ENCODE measurements at regions not wholly inside any gene's neighbourhood (a gene's known extent, or its start where the extent isn't known, plus 50 kb on each side); places are given as distances from the start of the nearest gene placed in this dataset.

DNA sequence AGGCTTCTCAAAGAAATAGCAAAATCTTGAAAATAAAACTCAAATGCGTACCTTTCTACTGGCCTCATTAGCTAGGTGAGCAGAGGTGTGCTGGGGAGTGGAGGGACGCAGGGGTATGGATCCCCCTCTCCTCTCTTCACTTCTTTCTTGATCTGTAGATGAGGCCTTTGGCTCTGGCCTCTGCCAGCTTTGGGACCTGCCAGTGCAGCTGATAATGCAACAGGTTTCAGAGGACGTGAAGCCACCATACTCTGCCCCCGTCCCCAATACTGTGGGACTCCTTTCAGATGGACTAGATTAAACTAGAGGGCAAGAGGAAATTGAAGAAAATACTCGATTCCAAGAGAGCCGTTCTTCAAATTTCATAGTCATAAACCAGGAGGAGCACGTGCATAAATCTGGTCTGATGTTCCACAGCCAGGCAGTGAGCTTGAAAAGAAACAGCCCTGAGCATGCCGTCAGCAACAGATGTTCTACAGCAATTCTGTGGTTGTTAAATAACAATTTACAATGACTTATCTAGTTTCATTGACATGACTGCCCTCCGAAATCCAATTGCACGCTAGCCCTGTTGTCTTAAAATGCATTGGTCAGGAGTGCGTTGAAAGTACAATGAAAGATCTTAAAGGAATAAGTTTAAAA is 245.3 kb upstream of the FOXQ1 start:
- no peak for DNase-seq (ENCODE audit: low read depth in 1 of 2, low spot score in 2 of 2)
- H3K9me3 ChIP-seq (replicated peaks), result no peaks in the 10 kb centered on the region
- no peak overlapping the region for H3K4me3 ChIP-seq
- H3K27ac ChIP-seq, result no peak overlapping the region
- H3K36me3 ChIP-seq, result no peaks in the 10 kb centered on the region
- H3K4me1 ChIP-seq (replicated peaks), result peaks cover 21% of the 10 kb centered on the region
- no peaks in the 10 kb centered on the region; the same call in 1 of the 2 replicates for H3K27me3 ChIP-seq (replicated peaks)

DNA sequence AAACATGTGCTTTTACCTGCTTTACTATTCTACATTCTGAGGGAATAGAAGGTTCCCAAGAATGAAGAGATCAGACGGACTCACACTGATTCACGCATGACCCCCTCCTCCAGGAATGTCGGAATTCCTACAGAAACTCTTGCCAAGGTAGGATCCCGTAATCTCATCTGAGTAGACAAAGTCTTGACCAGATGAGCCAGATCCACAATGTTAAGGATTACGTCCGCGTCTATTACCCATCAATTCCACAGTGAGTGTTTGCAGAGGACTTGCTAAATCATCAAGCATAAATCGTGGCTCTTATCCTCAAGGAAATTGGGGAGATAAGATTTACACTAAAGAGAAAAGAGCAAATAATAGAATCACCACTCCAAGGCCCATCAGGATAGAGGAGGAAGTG is 245.9 kb upstream of the FOXQ1 start:
- DNase-seq (ENCODE audit: low read depth in 1 of 2, low spot score in 2 of 2), result no peak
- peaks cover 2% of the 10 kb centered on the region; the same call in 1 of the 2 replicates for H3K27me3 ChIP-seq (replicated peaks)
- peaks cover 21% of the 10 kb centered on the region for H3K4me1 ChIP-seq (replicated peaks)
- H3K27ac ChIP-seq, result no peak overlapping the region
- H3K9me3 ChIP-seq (replicated peaks), result no peaks in the 10 kb centered on the region
- no peaks in the 10 kb centered on the region for H3K36me3 ChIP-seq
- H3K4me3 ChIP-seq, result no peak overlapping the region

DNA sequence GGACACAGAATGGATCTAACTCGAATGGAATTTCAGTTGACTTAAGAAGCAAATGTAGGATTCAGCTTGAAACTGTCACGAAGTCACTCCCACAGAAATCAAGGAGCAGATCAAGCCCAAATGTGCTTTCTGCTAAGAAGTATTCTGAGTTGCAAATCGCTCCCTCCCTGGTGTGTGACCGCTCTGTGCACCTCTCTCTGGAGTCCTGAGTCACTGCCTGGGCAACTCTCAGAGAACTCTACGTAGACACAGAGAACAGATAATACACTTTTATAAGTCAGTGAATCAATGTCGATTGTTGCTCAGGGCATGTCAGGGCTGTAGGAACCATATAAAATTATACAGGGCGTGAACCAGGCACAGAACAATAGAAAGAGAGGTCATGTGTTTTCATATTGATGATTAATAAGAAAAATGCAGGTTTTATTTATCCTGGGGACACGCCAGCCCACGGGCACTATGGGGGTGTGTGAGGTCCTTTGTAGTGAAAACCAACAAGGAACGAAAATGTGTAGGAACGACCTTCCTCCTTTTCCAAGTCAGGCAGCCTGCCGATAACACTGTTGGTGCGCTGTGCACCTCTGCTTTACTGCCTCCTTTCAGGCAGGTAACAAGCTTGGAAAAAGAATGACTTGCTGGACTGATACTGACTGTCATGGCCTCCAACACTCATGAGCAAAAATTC is 248.1 kb upstream of the FOXQ1 start:
- Histone ChIP-seq H3K27me3 (replicated peaks) (peaks cover 9% of the 10 kb centered on the region), H3K27ac (no peak overlapping the region), H3K9me3 (replicated peaks) (no peaks in the 10 kb centered on the region), H3K4me3 (no peak overlapping the region), H3K4me1 (replicated peaks) (peaks cover 21% of the 10 kb centered on the region), H3K36me3 (no peaks in the 10 kb centered on the region)
- no peak for DNase-seq (ENCODE audit: low read depth in 1 of 2, low spot score in 2 of 2)

DNA sequence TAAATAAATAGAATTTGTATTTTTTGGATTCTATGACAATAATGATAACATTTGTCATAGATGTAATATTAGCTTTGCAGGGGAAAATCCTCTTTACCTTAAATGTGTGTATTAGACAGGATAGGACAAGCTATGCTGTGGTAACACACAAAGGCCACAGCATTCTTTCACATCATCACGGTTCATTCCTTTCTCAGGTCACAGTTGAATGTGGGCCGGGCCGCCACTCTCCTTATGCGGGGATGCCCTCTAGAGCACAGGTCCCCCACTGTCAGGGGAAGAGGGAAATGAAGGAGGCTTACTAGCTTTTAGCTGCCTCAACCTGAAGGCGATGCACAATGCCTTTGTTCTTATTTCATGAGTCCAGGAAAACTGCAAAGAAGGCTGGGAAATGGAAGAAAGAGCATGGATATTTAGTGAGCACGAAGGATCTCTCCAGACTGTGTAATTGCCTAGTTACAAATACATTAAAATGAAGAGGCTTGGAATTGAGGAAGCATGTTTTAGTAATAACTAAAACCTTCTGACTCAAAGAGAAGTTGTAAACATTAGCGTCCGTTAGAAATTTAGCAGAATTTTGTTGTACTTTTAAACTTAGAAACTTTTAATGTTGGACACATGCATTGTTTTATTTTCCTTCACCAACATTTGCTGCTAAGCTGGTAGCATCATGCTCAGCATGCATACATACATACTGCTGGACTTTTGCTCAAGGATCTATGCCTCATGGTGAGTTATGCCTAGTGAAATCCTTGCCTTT is 248.9 kb upstream of the FOXQ1 start:
- Histone ChIP-seq H3K27me3 (replicated peaks) (peaks cover 12% of the 10 kb centered on the region; the same call in 1 of the 2 replicates), H3K4me1 (replicated peaks) (peaks cover 19% of the 10 kb centered on the region), H3K9me3 (replicated peaks) (no peaks in the 10 kb centered on the region), H3K4me3 (no peak overlapping the region), H3K36me3 (no peaks in the 10 kb centered on the region), H3K27ac (no peak overlapping the region)
- DNase-seq (ENCODE audit: low read depth in 1 of 2, low spot score in 2 of 2), result no peak

DNA sequence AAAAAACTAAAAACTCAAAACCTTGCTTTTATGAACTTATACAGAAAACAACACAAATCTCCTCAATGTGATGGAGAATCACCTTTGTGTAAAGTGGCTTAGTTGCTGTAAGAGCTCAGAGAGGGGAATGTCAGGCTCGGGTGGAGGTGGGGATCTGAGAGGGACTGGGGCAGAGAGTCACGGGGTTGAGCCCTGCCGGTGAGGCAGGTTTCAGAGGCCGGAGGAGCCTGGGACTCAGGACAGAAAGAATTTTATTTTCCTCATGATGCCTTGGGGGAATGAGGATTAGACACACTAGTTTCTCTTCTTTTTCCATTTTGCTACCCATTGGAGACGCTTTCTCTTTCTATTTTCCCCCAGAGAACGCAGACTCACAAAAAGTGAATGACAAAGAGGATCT is 252.3 kb upstream of the FOXQ1 start:
- Histone ChIP-seq H3K27me3 (replicated peaks) (peaks cover 12% of the 10 kb centered on the region; the same call in 1 of the 2 replicates), H3K27ac (no peak overlapping the region), H3K9me3 (replicated peaks) (no peaks in the 10 kb centered on the region), H3K4me1 (replicated peaks) (peaks cover 32% of the 10 kb centered on the region), H3K4me3 (no peak overlapping the region), H3K36me3 (no peaks in the 10 kb centered on the region)
- no peak for DNase-seq (ENCODE audit: low read depth in 1 of 2, low spot score in 2 of 2)

DNA sequence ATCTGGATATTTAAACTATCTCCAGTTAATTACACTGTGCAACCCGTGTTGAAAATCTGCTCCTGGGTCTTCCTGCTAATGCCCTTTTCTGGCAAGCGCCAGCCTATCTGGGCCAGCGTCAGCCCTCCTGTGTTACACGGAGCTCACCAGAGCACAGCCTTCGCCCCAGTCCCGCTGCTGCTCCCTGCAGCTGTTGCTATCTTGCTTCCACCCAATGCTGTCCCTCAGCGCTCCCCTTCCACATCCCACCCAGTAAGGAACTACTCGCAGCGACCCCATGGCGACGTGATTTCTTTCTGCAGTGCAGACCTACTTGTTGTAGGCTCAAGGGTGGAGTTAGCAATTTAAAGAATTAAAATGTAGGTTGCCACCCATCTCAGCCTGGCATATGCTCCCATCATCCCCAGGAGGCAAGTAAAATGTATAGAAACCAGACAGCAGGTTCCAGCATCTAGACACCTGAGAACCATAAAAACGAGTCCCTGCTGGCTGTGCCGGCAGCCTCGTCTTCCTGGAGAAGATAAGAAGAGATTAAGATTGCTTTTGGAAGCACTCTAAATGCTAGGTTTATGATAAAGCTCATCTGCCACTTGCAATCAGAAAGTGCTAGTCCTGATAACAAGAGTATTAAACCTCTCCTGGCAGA is 254.3 kb upstream of the FOXQ1 start:
- Histone ChIP-seq H3K36me3 (no peaks in the 10 kb centered on the region), H3K9me3 (replicated peaks) (no peaks in the 10 kb centered on the region; the same call in 1 of the 2 replicates), H3K4me1 (replicated peaks) (peaks cover 19% of the 10 kb centered on the region), H3K27ac (no peak overlapping the region), H3K27me3 (replicated peaks) (peaks cover 12% of the 10 kb centered on the region; the same call in 1 of the 2 replicates), H3K4me3 (no peak overlapping the region)
- no peak for DNase-seq (ENCODE audit: low read depth in 1 of 2, low spot score in 2 of 2)

DNA sequence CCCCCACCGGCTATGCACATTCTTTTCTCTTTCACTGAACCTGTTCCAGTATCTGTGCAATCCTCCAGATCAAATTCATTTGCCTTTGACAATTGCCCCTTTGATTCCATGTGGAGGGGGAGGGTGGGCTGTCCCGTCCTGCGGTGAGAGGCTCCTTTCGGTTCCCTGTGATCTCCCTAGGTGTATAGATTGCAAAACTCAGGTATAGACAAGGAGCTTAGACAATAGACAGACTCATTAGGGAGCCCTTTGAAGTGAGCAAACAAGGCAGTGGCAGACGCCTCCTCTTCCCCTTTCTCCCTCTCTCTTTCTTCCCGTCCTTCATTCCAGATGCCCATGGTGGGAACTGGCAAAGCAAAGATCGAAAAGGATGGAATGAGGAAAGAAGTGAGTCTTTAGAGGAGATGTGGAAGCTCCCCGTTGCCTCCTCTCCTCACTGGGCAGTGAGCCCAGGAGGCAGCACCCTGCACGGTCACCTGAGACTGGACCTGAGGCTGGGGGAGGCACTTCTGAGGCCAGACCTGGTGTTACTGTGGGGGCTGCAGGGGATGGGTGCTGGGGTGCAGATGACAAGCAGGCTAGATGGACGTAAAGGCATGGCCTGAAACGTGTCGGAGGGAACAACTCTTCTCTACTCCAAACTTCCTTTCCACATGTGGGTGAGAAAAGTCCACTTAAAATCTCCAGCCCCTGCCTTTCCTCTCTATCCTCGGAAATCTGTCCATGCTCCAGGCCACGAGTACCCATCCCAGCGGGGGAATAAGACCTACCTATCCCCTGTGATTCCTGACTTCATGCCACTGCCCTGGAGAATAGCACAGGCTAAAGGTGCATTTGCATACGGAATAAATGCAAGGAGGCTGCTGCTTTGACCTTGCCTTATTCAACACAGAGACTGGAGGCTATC is 256.6 kb upstream of the FOXQ1 start:
- no peak overlapping the region for H3K27ac ChIP-seq
- peaks cover 10% of the 10 kb centered on the region; the same call in 1 of the 2 replicates for H3K27me3 ChIP-seq (replicated peaks)
- H3K9me3 ChIP-seq (replicated peaks), result no peaks in the 10 kb centered on the region; the same call in 1 of the 2 replicates
- no peaks in the 10 kb centered on the region for H3K36me3 ChIP-seq
- peaks cover 19% of the 10 kb centered on the region for H3K4me1 ChIP-seq (replicated peaks)
- DNase-seq (ENCODE audit: low read depth in 1 of 2, low spot score in 2 of 2), result no peak
- no peak overlapping the region for H3K4me3 ChIP-seq

DNA sequence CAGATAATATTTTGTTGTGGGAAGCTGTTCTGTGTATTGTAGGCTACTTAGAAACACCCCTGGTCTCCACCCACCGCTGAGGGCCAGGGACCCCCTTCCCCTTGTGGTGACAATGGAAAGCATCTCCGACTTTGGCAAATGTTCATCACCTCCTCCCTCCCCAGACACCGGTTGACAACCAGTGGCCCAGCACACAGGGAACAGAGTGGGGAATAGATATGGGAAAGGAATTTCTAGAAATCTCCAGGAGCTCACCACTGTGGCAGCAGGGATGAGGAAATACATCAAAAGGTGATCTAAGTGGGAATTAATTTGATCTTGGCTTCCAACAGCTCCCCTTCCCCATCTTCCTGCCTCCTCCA is 257.3 kb upstream of the FOXQ1 start:
- Histone ChIP-seq H3K27ac (no peak overlapping the region), H3K27me3 (replicated peaks) (peaks cover 3% of the 10 kb centered on the region; the same call in 1 of the 2 replicates), H3K4me3 (no peak overlapping the region), H3K36me3 (no peaks in the 10 kb centered on the region), H3K4me1 (replicated peaks) (peaks cover 19% of the 10 kb centered on the region), H3K9me3 (replicated peaks) (no peaks in the 10 kb centered on the region; the same call in 1 of the 2 replicates)
- DNase-seq (ENCODE audit: low read depth in 1 of 2, low spot score in 2 of 2), result no peak

DNA sequence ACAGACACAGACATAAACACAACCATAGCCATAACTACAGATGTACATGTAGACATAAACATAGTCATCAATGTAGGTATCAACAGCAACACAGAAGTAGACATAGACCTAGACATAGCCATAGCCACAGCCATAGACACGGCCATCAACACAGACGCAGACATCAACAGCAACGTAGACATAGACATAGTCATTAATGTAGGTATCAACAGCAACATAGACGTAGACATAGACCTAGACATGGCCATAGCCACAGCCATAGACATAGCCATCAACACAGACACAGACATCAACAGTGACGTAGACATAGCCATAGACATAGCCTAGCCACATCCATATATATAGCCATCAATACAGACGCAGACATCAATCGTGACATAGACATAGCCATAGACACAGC is 258.3 kb upstream of the FOXQ1 start:
- H3K36me3 ChIP-seq, result no peaks in the 10 kb centered on the region
- no peak overlapping the region for H3K4me3 ChIP-seq
- H3K9me3 ChIP-seq (replicated peaks), result no peaks in the 10 kb centered on the region; the same call in 1 of the 2 replicates
- 0 out of 2 replicates have a peak, but pooled peaks cover 2% of the 10 kb centered on the region for H3K27me3 ChIP-seq (replicated peaks)
- H3K4me1 ChIP-seq (replicated peaks), result peaks cover 19% of the 10 kb centered on the region
- DNase-seq (ENCODE audit: low read depth in 1 of 2, low spot score in 2 of 2), result no peak
- no peak overlapping the region for H3K27ac ChIP-seq

DNA sequence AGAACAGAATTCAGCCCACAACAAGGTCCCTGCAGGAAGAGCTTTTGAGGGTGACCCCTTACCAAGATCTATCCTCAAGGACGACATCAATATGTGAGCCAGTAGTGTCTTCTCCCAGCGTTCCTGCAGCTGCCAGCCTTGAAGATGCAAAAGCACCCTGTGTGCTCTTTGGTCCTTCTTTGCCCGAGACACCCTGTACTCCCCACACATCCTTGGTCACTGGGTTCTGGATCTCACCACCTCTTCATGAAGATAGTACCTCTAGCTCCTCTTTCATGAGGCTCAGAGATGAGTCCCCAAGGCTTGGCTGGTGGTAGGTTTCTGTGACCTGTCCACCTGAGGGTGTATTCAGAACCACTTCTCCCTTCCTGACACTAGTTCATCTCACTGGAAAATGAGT is 259.6 kb upstream of the FOXQ1 start:
- peaks cover 27% of the 10 kb centered on the region for H3K4me1 ChIP-seq (replicated peaks)
- no peaks in the 10 kb centered on the region for H3K27me3 ChIP-seq (replicated peaks)
- H3K36me3 ChIP-seq, result no peaks in the 10 kb centered on the region
- no peak overlapping the region for H3K27ac ChIP-seq
- H3K4me3 ChIP-seq, result no peak overlapping the region
- DNase-seq (ENCODE audit: low read depth in 1 of 2, low spot score in 2 of 2), result no peak
- peaks cover 3% of the 10 kb centered on the region; the same call in 1 of the 2 replicates for H3K9me3 ChIP-seq (replicated peaks)

DNA sequence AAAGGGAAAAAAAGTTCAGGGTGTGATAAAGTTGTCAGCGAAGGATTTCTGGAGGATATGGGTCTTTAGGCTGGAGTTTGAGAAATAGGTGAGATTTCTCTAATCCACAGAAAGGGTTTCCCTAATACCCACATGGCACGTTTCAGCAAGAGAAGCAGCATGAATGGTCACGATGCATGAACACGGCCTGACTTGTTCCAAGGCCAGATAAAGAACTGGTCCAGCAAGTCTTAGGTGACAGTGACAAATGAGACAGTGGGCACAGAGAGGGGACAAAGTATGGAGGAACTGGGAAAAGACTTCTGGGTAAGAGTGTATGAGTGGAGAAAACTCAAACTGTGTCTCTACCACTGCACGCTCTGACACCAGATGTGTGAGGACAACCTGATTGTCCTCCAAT is 262.0 kb upstream of the FOXQ1 start:
- H3K4me1 ChIP-seq (replicated peaks), result peaks cover 11% of the 10 kb centered on the region
- DNase-seq (ENCODE audit: low read depth in 1 of 2, low spot score in 2 of 2), result no peak
- no peak overlapping the region for H3K27ac ChIP-seq
- no peak overlapping the region for H3K4me3 ChIP-seq
- H3K9me3 ChIP-seq (replicated peaks), result peaks cover 3% of the 10 kb centered on the region; the same call in 1 of the 2 replicates
- no peaks in the 10 kb centered on the region for H3K36me3 ChIP-seq
- no peaks in the 10 kb centered on the region for H3K27me3 ChIP-seq (replicated peaks)

DNA sequence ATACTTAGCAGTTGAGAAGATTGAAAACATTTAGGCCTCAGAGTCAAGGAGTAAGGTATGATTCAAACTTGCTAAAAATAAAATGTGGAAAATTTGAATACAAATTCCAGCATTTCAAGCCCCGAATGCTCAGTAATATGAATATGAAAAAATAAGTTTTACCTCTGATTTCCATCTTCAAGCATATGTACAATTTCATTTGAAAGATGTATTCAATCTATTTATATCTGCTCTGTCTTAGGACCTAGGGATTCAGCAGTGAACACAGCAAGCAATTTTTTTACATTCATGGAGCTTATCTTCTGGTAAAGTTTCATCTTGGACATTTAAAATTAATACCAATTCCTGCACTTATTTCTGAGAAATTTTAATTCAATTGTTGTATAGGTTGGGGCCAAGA is 262.7 kb upstream of the FOXQ1 start:
- no peak for DNase-seq (ENCODE audit: low read depth in 1 of 2, low spot score in 2 of 2)
- Histone ChIP-seq H3K4me1 (replicated peaks) (peaks cover 19% of the 10 kb centered on the region), H3K9me3 (replicated peaks) (peaks cover 3% of the 10 kb centered on the region; the same call in 1 of the 2 replicates), H3K36me3 (no peaks in the 10 kb centered on the region), H3K27ac (no peak overlapping the region), H3K4me3 (no peak overlapping the region), H3K27me3 (replicated peaks) (no peaks in the 10 kb centered on the region)

Data from SJSA1 (cell line).